Heart left ventricle (tissue), 16 donors: ENCODE measurements at regions not wholly inside any gene's neighbourhood (a gene's known extent, or its start where the extent isn't known, plus 50 kb on each side); places are given as distances from the start of the nearest gene placed in this dataset.

Source experiments
- ATAC-seq, 4 donors: fragments of 200-7000 bp; cut with Tn5 transposase; one replicate each; pipeline ENCODE4 v1.9.1; 2020 to 2022; ENCODE audit warnings: moderate library complexity in 4 of 4, mild to moderate bottlenecking in 3 of 4, moderate number of reproducible peaks in 1 of 4
- DNase-seq, 5 donors: peaks; one replicate each; pipeline ENCODE4 v3.0.0-alpha.2; 2020
- H3K27ac ChIP-seq, 12 donors: fragments of 200-600 bp; sonication (generic) in 4 of 12; one replicate each; pipeline versions ENCODE4 v1.5.0 to v1.8.0; 2016 to 2022; ENCODE audit warnings: mild to moderate bottlenecking in 2 of 12
- H3K27me3 ChIP-seq, 9 donors: fragments of 200-600 bp; sonication (generic) in 2 of 9; one replicate each; pipeline versions ENCODE4 v1.5.1 to v1.8.0; 2016 to 2022; ENCODE audit warnings: mild to moderate bottlenecking in 3 of 9
- H3K36me3 ChIP-seq, 9 donors: fragments of 200-600 bp; sonication (generic) in 2 of 9; one replicate each; pipeline versions ENCODE4 v1.5.0 to v1.8.0; 2018 to 2022; ENCODE audit warnings: mild to moderate bottlenecking in 2 of 9
- H3K4me1 ChIP-seq, 12 donors: fragments of 200-600 bp; sonication (generic) in 4 of 12; one replicate each; pipeline versions ENCODE4 v1.5.0 to v1.8.0; 2016 to 2022; ENCODE audit warnings: mild to moderate bottlenecking in 3 of 12
- H3K4me3 ChIP-seq, 12 donors: fragments of 200-600 bp; sonication (generic) in 4 of 12; one replicate each; pipeline versions ENCODE4 v1.5.0 to v1.8.0; 2017 to 2022; ENCODE audit warnings: mild to moderate bottlenecking in 9 of 12, moderate library complexity in 4 of 12
- H3K9me3 ChIP-seq, 12 donors: fragments of 200-600 bp; sonication (generic) in 4 of 12; one replicate each; pipeline versions ENCODE4 v1.5.0 to v1.8.0; 2016 to 2022; ENCODE audit warnings: mild to moderate bottlenecking in 1 of 12
- POLR2A ChIP-seq, 2 donors: fragments of 450-650 bp; IDR thresholded peaks; one replicate each; pipeline ENCODE4 v1.6.1; 2017; ENCODE audit warnings: antibody characterized with exemption in 2 of 2, mild to moderate bottlenecking in 2 of 2, moderate library complexity in 2 of 2
- WGBS, 4 donors: extraction: QIAGEN DNeasy Blood & Tissue Kit in 2 of 4; methylation state at CpG; one replicate each; pipeline versions ENCODE4 v1.1.5 to v1.1.7; 2013 to 2018; 5-methylcytosine and 5-hydroxymethylcytosine counted together
- intact Hi-C, 10 donors: fragments of 100-400 bp; cut with DNase I; formaldehyde crosslinking; loops; one replicate each; pipeline versions ENCODE4 v1.11.1 to v1.14.2; 2022
- TF ChIP-seq, protein P1 (sequence below), 12 donors: fragments of 200-600 bp; sonication (generic) in 4 of 12; IDR thresholded peaks; one replicate each; pipeline versions ENCODE4 v1.5.0 to v1.8.0; 2018 to 2022; ENCODE audit warnings: antibody characterized with exemption in 12 of 12, mild to moderate bottlenecking in 5 of 12
- donor health status: ischemic (EF 13 %, LVEDD 7.1; RV severe dilation, severe dysfunction).
- donor health status: healthy with polysubstance abuse.
- donor health status: DM: no; HTN: yes; CAD: no.
- donor health status: DM: no; HTN: no; CAD: no.
- donor health status: ischemic (EF 25% LVEDD 6.9; RV normal size, moderate dysfunction).
- donor health status: ischemic (EF 25% LVEDD 5.7; RV mildly dilated, moderate dysfunction).
- donor health status: healthy.
- donor health status: DM: yes; HTN: yes; CAD: no.
- donor health status: ischemic (EF 35%, LVEDD 5.7; RV mildly dilated, moderate dysfunction).
- donor health status: nonischemic (EF 11% LVEDD 7.7; RV severe dilation, severe dysfunction).
- donor health status: DM: yes; HTN: yes; CAD: no.
- donor health status: PGD.
- donor health status: ischemic (EF 29% LVEDD 5.4; RV normal size, mild dysfunction).
- donor health status: nonischemic (EF 23%, LVEDD 6.1; RV moderate dilation, normal function).

DNA sequence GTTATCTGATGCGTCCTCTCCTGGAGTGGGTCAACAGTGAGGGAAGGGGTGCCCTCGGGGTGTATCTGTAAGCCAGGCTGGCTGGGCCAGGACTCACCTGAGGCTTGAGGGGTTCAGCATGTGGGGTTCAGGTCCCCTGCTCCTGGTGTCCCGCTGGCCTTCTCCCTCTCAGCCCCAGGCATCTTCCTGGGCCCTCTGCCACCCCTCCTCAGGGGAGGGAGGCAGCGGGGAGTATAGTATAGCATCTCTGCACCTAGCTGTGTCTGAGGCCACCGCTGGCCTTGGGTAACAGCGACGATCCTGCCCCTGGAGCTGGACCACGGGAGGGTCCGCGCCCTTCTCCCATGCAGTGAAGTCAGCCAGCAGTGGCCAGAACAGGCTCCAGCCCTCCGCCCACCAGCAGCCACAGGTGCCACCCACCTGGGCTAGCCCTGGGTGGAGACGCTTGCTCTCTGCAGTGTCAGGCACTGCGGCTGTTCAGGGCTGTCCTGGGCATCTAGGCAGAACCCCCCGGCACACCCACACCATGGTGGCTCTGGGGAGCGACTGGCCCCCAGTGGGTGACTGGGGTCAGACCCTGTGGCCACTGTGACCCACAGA is 110.7 kb upstream of the NKX1-1 start:
- ATAC-seq, result no peak
- no peaks in the 10 kb centered on the region for H3K9me3 ChIP-seq
- H3K36me3 ChIP-seq, result no peaks in the 10 kb centered on the region
- peaks cover 8 to 70% (median 33%) of the 10 kb centered on the region in 9 donors for H3K27me3 ChIP-seq
- TF ChIP-seq POLR2A (IDR thresholded peaks at IDR 0.05), result no peak
- TF ChIP-seq, protein P1, sequence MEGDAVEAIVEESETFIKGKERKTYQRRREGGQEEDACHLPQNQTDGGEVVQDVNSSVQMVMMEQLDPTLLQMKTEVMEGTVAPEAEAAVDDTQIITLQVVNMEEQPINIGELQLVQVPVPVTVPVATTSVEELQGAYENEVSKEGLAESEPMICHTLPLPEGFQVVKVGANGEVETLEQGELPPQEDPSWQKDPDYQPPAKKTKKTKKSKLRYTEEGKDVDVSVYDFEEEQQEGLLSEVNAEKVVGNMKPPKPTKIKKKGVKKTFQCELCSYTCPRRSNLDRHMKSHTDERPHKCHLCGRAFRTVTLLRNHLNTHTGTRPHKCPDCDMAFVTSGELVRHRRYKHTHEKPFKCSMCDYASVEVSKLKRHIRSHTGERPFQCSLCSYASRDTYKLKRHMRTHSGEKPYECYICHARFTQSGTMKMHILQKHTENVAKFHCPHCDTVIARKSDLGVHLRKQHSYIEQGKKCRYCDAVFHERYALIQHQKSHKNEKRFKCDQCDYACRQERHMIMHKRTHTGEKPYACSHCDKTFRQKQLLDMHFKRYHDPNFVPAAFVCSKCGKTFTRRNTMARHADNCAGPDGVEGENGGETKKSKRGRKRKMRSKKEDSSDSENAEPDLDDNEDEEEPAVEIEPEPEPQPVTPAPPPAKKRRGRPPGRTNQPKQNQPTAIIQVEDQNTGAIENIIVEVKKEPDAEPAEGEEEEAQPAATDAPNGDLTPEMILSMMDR (IDR thresholded peaks at IDR 0.05), result no peak
- H3K4me3 ChIP-seq, result no peak overlapping the region
- peaks cover 0 to 24% (median 0%) of the 10 kb centered on the region in 12 donors for H3K4me1 ChIP-seq
- WGBS, 4 donors, result 78 to 87% (median 80%) methylated on average over 9 to 15 of the region's 15 CpGs
- intact Hi-C loops, result no loop called here
- H3K27ac ChIP-seq, result no peak overlapping the region
- peak in 1 of 5 donors; percentile 16 for DNase-seq

DNA sequence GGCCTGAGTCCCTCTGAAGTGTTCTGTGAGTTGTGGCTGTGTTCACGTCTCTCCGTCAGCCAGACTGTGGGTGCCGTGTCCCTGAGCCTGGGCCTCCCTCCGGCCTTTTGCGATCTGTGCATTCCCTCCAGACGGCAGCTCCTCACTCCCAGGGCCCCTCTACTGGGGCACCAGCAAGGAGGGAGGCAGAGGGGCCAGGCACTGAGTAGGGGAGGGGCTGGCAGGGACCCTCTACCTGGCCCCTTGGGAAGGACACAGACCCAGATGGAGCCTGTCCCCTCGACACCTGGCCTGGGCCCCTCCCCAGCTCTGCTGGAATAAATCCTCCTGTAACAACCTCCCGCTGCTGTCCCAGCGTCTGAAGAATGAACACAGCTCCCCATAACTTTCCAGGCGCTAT is 110.0 kb upstream of the NKX1-1 start:
- Histone ChIP-seq H3K4me1 (peaks cover 0 to 24% (median 0%) of the 10 kb centered on the region in 12 donors), H3K27ac (no peak overlapping the region), H3K4me3 (no peak overlapping the region), H3K27me3 (peaks cover 5 to 69% (median 26%) of the 10 kb centered on the region in 9 donors), H3K9me3 (no peaks in the 10 kb centered on the region), H3K36me3 (no peaks in the 10 kb centered on the region)
- ATAC-seq, result no peak
- no peak for TF ChIP-seq POLR2A (IDR thresholded peaks at IDR 0.05)
- TF ChIP-seq, protein P1 (IDR thresholded peaks at IDR 0.05), result no peak
- WGBS, 4 donors, result 62 to 77% (median 66%) methylated on average over 9 to 10 of the region's 10 CpGs
- intact Hi-C loops, result no loop called here
- DNase-seq, result peak in 2 of 5 donors; percentile 18 to 50

DNA sequence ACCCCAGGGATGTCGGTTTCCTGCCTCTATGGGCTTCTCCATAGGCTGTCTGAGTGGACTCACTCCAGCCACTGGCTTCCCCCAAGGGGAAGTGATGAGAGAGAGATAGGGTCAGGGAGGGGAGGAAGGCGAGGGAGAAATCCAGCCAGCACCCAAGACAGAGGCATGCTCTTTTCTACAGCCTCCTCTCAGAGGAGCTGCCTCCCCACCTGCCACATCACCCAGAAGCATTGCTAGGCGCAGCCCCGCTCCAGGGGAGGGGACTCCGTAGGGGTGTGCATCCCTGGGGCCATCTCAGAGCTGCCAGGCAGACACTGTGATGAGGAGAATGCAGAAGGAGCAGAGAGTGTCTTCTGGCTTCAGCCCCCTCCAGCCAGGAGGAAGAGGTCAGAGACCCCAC is 109.5 kb upstream of the NKX1-1 start:
- H3K4me3 ChIP-seq, result no peak overlapping the region
- no peaks in the 10 kb centered on the region for H3K9me3 ChIP-seq
- H3K4me1 ChIP-seq, result peaks cover 0 to 24% (median 0%) of the 10 kb centered on the region in 12 donors
- ATAC-seq (no peak), DNase-seq (peak in 1 of 5 donors; percentile 3)
- WGBS, 4 donors, result 78 to 83% (median 80%) methylated on average over 5 of the region's 5 CpGs
- no peak overlapping the region for H3K27ac ChIP-seq
- H3K27me3 ChIP-seq, result peaks cover 5 to 66% (median 24%) of the 10 kb centered on the region in 9 donors
- intact Hi-C loops, result loop anchor here in 1 of 10 donors (2.0 kb wide), 1 partner anchor 159 kb away; no protein-coding TSS in a partner anchor
- TF ChIP-seq, protein P1 (IDR thresholded peaks at IDR 0.05), result no peak
- TF ChIP-seq POLR2A (IDR thresholded peaks at IDR 0.05), result no peak
- no peaks in the 10 kb centered on the region for H3K36me3 ChIP-seq

DNA sequence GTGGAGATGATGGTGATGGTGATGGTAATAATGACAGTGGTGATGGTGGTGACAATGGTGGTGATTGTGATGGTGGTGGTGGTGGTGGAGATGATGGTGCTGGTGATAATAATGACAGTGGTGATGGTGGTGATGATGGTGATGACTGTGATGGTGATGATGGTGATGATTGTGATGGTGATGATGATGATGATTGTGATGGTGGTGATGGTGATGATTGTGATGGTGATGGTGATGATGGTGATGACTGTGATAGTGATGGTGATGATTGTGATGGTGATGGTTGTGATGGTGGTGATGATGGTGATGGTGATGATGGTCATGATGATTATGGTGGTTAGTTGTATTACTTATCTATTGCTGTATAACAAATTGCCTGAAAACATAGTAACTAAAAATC is 108.9 kb upstream of the NKX1-1 start:
- no peaks in the 10 kb centered on the region for H3K9me3 ChIP-seq
- intact Hi-C loops, result loop anchor here in 1 of 10 donors (2.0 kb wide), 1 partner anchor 158 kb away; no protein-coding TSS in a partner anchor
- peaks cover 3 to 66% (median 22%) of the 10 kb centered on the region in 9 donors for H3K27me3 ChIP-seq

More for the DNA sequence above, 108.9 kb upstream of the NKX1-1 start:
- TF ChIP-seq, protein P1 (IDR thresholded peaks at IDR 0.05), result no peak
- TF ChIP-seq POLR2A (IDR thresholded peaks at IDR 0.05), result no peak
- ATAC-seq (no peak), DNase-seq (no peak)
- H3K36me3 ChIP-seq, result no peaks in the 10 kb centered on the region
- H3K4me3 ChIP-seq, result no peak overlapping the region
- H3K27ac ChIP-seq, result no peak overlapping the region
- peaks cover 0 to 21% (median 0%) of the 10 kb centered on the region in 12 donors for H3K4me1 ChIP-seq
